HG03342 (cell line): ENCODE measurements at regions not wholly inside any gene's neighbourhood (a gene's known extent, or its start where the extent isn't known, plus 50 kb on each side); places are given as distances from the start of the nearest gene placed in this dataset.
"Not testable (repeated sequence)": the region's sequence is repeated elsewhere in the genome, so short reads cannot be mapped to it uniquely, and the experiment has no call there.

ENCODE experiments used
- ATAC-seq: cut with Tn5 transposase; IDR thresholded peaks from one replicate; pipeline ENCODE4 v1.9.1; 2021; ENCODE audit warnings: mild to moderate bottlenecking, moderate library complexity; ENCODE audit not compliant: unreplicated experiment

GRCh38 chr2:150681120-150681804, 193.8 kb upstream of the RND3 start:
- no peak for ATAC-seq

- no peak for ATAC-seq
Observed at GRCh38 chr2:150679456-150680120, 192.1 kb upstream of the RND3 start.

GRCh38 chr2:150677551-150677950, 190.1 kb upstream of the RND3 start:
- no peak for ATAC-seq

- ATAC-seq, result no peak
Observed at GRCh38 chr2:150676747-150677383, 189.4 kb upstream of the RND3 start.

GRCh38 chr2:150675807-150676206, 188.3 kb upstream of the RND3 start:
- ATAC-seq, result no peak

- no peak for ATAC-seq
Observed at GRCh38 chr2:150674283-150674682, 186.8 kb upstream of the RND3 start.

- ATAC-seq, result no peak
Observed at GRCh38 chr2:150672311-150672710, 184.8 kb upstream of the RND3 start.

GRCh38 chr2:150669492-150669891, 182.0 kb upstream of the RND3 start:
- no peak for ATAC-seq

- not testable (repeated sequence) for ATAC-seq
Observed at GRCh38 chr2:150667039-150667438, 179.6 kb upstream of the RND3 start.

- no peak for ATAC-seq
Observed at GRCh38 chr2:150663143-150663542, 175.7 kb upstream of the RND3 start.

- no peak for ATAC-seq
Observed at GRCh38 chr2:150656002-150656401, 168.5 kb upstream of the RND3 start.

- ATAC-seq, result no peak
Observed at GRCh38 chr2:150653351-150653750, 165.9 kb upstream of the RND3 start.

GRCh38 chr2:150647943-150648342, 160.5 kb upstream of the RND3 start:
- no peak for ATAC-seq

GRCh38 chr2:150646746-150647145, 159.3 kb upstream of the RND3 start:
- ATAC-seq, result no peak

- no peak for ATAC-seq
Observed at GRCh38 chr2:150644298-150645067, 157.0 kb upstream of the RND3 start.

GRCh38 chr2:150643114-150643725, 155.8 kb upstream of the RND3 start:
- no peak for ATAC-seq

- no peak for ATAC-seq
Observed at GRCh38 chr2:150640039-150640438, 152.6 kb upstream of the RND3 start.

- ATAC-seq, result no peak
Observed at GRCh38 chr2:150639383-150639782, 151.9 kb upstream of the RND3 start.

- ATAC-seq, result no peak
Observed at GRCh38 chr2:150631236-150631821, 143.9 kb upstream of the RND3 start.

GRCh38 chr2:150630587-150631235, 143.2 kb upstream of the RND3 start:
- ATAC-seq, result no peak
